OCI-LY1 (cell line): ENCODE measurements at regions not wholly inside any gene's neighbourhood (a gene's known extent, or its start where the extent isn't known, plus 50 kb on each side); places are given as distances from the start of the nearest gene placed in this dataset.

ENCODE experiments used
- H2AFZ ChIP-seq: fragments of 200-600 bp; sonication (generic), shearing (Covaris generic); 2 replicates; pipeline ENCODE4 v1.6.0; 2014; ENCODE audit warnings: antibody characterized with exemption, mild to moderate bottlenecking, low read length
- H3F3A ChIP-seq: fragments of 200-600 bp; sonication (generic), shearing (Covaris generic); 2 replicates; pipeline ENCODE4 v1.6.0; 2014; ENCODE audit warnings: mild to moderate bottlenecking, antibody characterized with exemption, low read length, moderate library complexity; ENCODE audit not compliant: insufficient read depth
- H3K27ac ChIP-seq: fragments of 200-600 bp; sonication (generic); 2 replicates; pipeline ENCODE4 v1.5.1; 2014; ENCODE audit warnings: low read length, mixed run types, mild to moderate bottlenecking, low read depth; ENCODE audit not compliant: poor library complexity, severe bottlenecking
- H3K27me3 ChIP-seq: fragments of 200-600 bp; sonication (generic); 2 replicates; pipeline ENCODE4 v1.6.0; 2014; ENCODE audit warnings: antibody characterized with exemption, mild to moderate bottlenecking, low read length, moderate library complexity; ENCODE audit not compliant: insufficient read depth
- H3K36me3 ChIP-seq: fragments of 200-600 bp; sonication (generic); 2 replicates; pipeline ENCODE4 v1.6.1; 2014; ENCODE audit warnings: mild to moderate bottlenecking, antibody characterized with exemption, low read length, moderate library complexity, mixed read lengths; ENCODE audit not compliant: insufficient read depth
- H3K4me1 ChIP-seq: fragments of 200-600 bp; sonication (generic); 2 replicates; pipeline ENCODE4 v1.5.1; 2014; ENCODE audit warnings: mild to moderate bottlenecking, low read length, moderate library complexity; ENCODE audit not compliant: insufficient read depth, severe bottlenecking
- H3K4me2 ChIP-seq: fragments of 200-600 bp; sonication (generic), shearing (Covaris generic); 2 replicates; pipeline ENCODE4 v1.6.1; 2014; ENCODE audit warnings: low read length
- H3K4me3 ChIP-seq: fragments of 200-600 bp; sonication (generic); 2 replicates; pipeline ENCODE4 v1.5.1; 2014; ENCODE audit warnings: low read length, low read depth, mild to moderate bottlenecking, mixed read lengths; ENCODE audit not compliant: poor library complexity, severe bottlenecking
- H3K79me2 ChIP-seq: fragments of 200-600 bp; shearing (Covaris generic); 2 replicates; pipeline ENCODE4 v1.6.1; 2016; ENCODE audit warnings: mixed run types, low read length, mixed read lengths; ENCODE audit not compliant: insufficient read depth
- H3K9ac ChIP-seq: fragments of 200-600 bp; sonication (generic), shearing (Covaris generic); 2 replicates; pipeline ENCODE4 v1.6.1; 2014; ENCODE audit warnings: mild to moderate bottlenecking, low read length, mixed read lengths
- H3K9me2 ChIP-seq: fragments of 200-600 bp; sonication (generic), shearing (Covaris generic); 2 replicates; pipeline ENCODE4 v1.6.1; 2014; ENCODE audit warnings: low read depth, mild to moderate bottlenecking, low read length, mixed read lengths
- H3K9me3 ChIP-seq: fragments of 200-600 bp; shearing (Covaris generic); 2 replicates; pipeline ENCODE4 v1.6.1; 2014; ENCODE audit warnings: low read length, mixed read lengths
- H4K20me1 ChIP-seq: fragments of 200-600 bp; sonication (generic), shearing (Covaris generic); 2 replicates; pipeline ENCODE4 v1.6.0; 2016; ENCODE audit warnings: mild to moderate bottlenecking, low read length; ENCODE audit not compliant: insufficient read depth
- EZH2 ChIP-seq: fragments of 200-600 bp; sonication (generic), shearing (Covaris generic); IDR thresholded peaks from 2 replicates; pipeline ENCODE4 v1.8.0; 2017; ENCODE audit warnings: borderline replicate concordance, mixed run types, mild to moderate bottlenecking, antibody characterized with exemption, low read length, moderate library complexity, mixed read lengths
- TF ChIP-seq, protein P1 (sequence below): fragments of 200-600 bp; sonication (generic), shearing (Covaris generic); IDR thresholded peaks from 2 replicates; pipeline ENCODE4 v1.5.1; 2017; ENCODE audit warnings: mild to moderate bottlenecking, antibody characterized with exemption, low read length, moderate library complexity, mixed read lengths

- Histone ChIP-seq H3K4me2 (no peak overlapping the region), H3K36me3 (no peaks in the 10 kb centered on the region; the same call in 1 of the 2 replicates), H3K9ac (no peak overlapping the region), H2AFZ (no peak overlapping the region), H3K79me2 (no peaks in the 10 kb centered on the region), H3F3A (no peaks in the 10 kb centered on the region), H4K20me1 (no peaks in the 10 kb centered on the region), H3K4me1 (peaks cover 31% of the 10 kb centered on the region), H3K27ac (peak overlapping the region; percentile 96), H3K27me3 (no peaks in the 10 kb centered on the region), H3K9me2 (no peaks in the 10 kb centered on the region), H3K9me3 (no peaks in the 10 kb centered on the region), H3K4me3 (no peak overlapping the region)
- TF ChIP-seq EZH2 = no peak
- TF ChIP-seq, protein P1, sequence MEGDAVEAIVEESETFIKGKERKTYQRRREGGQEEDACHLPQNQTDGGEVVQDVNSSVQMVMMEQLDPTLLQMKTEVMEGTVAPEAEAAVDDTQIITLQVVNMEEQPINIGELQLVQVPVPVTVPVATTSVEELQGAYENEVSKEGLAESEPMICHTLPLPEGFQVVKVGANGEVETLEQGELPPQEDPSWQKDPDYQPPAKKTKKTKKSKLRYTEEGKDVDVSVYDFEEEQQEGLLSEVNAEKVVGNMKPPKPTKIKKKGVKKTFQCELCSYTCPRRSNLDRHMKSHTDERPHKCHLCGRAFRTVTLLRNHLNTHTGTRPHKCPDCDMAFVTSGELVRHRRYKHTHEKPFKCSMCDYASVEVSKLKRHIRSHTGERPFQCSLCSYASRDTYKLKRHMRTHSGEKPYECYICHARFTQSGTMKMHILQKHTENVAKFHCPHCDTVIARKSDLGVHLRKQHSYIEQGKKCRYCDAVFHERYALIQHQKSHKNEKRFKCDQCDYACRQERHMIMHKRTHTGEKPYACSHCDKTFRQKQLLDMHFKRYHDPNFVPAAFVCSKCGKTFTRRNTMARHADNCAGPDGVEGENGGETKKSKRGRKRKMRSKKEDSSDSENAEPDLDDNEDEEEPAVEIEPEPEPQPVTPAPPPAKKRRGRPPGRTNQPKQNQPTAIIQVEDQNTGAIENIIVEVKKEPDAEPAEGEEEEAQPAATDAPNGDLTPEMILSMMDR = no peak
Observed at GRCh38 chr7:155203882-155204691, 93.6 kb upstream of the INSIG1 start.

- H3K4me3 ChIP-seq = peak overlapping the region; percentile 68
- H3K9ac ChIP-seq = peak overlapping the region; percentile 91; the same call in 1 of the 2 replicates
- H3K4me2 ChIP-seq = peak overlapping the region; percentile 68
Observed at GRCh38 chr7:155204744-155205367, 92.8 kb upstream of the INSIG1 start.

DNA sequence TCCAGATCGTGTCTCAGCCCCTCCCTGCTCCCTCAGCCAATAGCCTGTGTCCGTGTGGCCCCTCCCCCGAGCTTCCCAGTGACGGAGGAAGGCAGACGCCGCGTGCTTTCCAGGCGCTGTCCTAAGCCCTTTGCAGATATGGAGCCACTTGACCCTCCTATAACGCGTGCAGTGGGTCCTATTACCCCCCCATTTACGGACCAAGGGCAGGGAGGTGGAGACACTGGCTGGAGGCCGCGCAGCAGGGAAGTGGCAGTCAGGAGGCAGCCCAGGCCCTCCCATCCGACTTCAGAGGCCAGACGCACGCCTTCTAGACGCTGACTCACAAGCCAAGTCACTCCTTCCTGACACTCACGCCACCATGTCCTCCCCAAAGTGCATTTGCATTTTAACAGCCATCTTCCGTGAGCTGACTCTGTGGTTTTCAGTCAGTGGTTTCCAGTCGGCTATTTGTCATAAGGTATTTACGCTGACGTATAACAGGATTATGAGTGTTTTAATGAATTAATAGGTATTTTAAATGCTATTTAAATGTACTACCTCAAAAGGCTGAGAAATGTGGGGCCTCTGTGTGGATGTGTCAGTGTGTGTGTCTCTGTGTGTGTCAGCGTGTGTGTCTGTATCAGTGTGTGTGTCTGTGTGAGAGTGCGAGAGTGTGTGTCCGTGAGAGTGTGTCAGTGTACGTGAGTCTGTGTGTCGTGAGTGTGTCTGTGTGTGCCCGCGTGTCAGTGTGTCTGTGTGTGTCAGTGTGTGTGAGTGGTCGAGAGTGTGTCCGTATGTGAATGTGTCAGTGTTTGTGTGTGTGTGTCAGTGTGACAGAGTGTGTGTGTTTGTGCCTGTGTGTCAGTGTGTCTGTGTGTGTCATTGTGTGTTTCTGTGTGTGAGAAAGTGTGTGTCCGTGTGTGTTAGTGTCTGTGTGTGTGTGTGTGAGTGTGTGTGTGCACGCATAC is 92.0 kb upstream of the INSIG1 start:
- Histone ChIP-seq H3K4me2 (peak overlapping the region; percentile 68), H2AFZ (no peak overlapping the region), H3F3A (no peaks in the 10 kb centered on the region), H3K9me3 (no peaks in the 10 kb centered on the region), H3K9ac (peak overlapping the region; percentile 91), H3K4me1 (peaks cover 45% of the 10 kb centered on the region), H3K27me3 (no peaks in the 10 kb centered on the region), H4K20me1 (no peaks in the 10 kb centered on the region), H3K79me2 (no peaks in the 10 kb centered on the region), H3K9me2 (no peaks in the 10 kb centered on the region), H3K36me3 (no peaks in the 10 kb centered on the region; the same call in 1 of the 2 replicates), H3K27ac (peak overlapping the region; percentile 96), H3K4me3 (peak overlapping the region; percentile 68)
- TF ChIP-seq, protein P1 = no peak
- no peak for TF ChIP-seq EZH2

More at GRCh38 chr7:155204744-155205367, 92.8 kb upstream of the INSIG1 start:
- H3K79me2 ChIP-seq = no peaks in the 10 kb centered on the region
- no peaks in the 10 kb centered on the region for H3K9me3 ChIP-seq
- H3K4me1 ChIP-seq = peaks cover 39% of the 10 kb centered on the region
- H3K27me3 ChIP-seq = no peaks in the 10 kb centered on the region
- H3F3A ChIP-seq = no peaks in the 10 kb centered on the region
- peak overlapping the region; percentile 96 for H3K27ac ChIP-seq
- TF ChIP-seq EZH2 = no peak
- TF ChIP-seq, protein P1 = no peak
- no peaks in the 10 kb centered on the region for H4K20me1 ChIP-seq
- H3K9me2 ChIP-seq = no peaks in the 10 kb centered on the region
- H3K36me3 ChIP-seq = no peaks in the 10 kb centered on the region; the same call in 1 of the 2 replicates
- H2AFZ ChIP-seq = no peak overlapping the region
